ENCODE measurements at regions not wholly inside any gene's neighbourhood (a gene's known extent, or its start where the extent isn't known, plus 50 kb on each side); places are given as distances from the start of the nearest gene placed in this dataset.

GRCh38 chr18:44495151-44495550 is 185.5 kb upstream of the SETBP1 start:
- Histone ChIP-seq H3K27me3 (ENCODE audit: control insufficient read depth in 1 of 2, insufficient read depth in 2 of 2, low read length in 2 of 2) (no peaks in the 10 kb centered on the region), H3K4me3 (ENCODE audit: low read depth in 1 of 2, low read length in 2 of 2) (no peak overlapping the region), H3K9ac (ENCODE audit: low read depth in 1 of 2, low read length in 2 of 2) (no peak overlapping the region), H3K9me3 (ENCODE audit: control insufficient read depth in 1 of 2, low read length in 2 of 2) (no peaks in the 10 kb centered on the region), H3K4me1 (ENCODE audit: control insufficient read depth in 1 of 2, insufficient read depth in 2 of 2, low read length in 2 of 2) (no peaks in the 10 kb centered on the region), H3K27ac (ENCODE audit: low read depth, low read length) (no peak overlapping the region), H3K36me3 (ENCODE audit: control insufficient read depth in 1 of 2, insufficient read depth in 2 of 2, low read length in 2 of 2) (no peaks in the 10 kb centered on the region)

GRCh38 chr18:44497311-44497710 is 183.4 kb upstream of the SETBP1 start:
- no peaks in the 10 kb centered on the region for H3K9me3 ChIP-seq (ENCODE audit: control insufficient read depth in 1 of 2, low read length in 2 of 2)
- H3K27me3 ChIP-seq (ENCODE audit: control insufficient read depth in 1 of 2, insufficient read depth in 2 of 2, low read length in 2 of 2), result no peaks in the 10 kb centered on the region
- H3K36me3 ChIP-seq (ENCODE audit: control insufficient read depth in 1 of 2, insufficient read depth in 2 of 2, low read length in 2 of 2), result no peaks in the 10 kb centered on the region
- H3K27ac ChIP-seq (ENCODE audit: low read depth, low read length), result no peak overlapping the region
- H3K4me3 ChIP-seq (ENCODE audit: low read depth in 1 of 2, low read length in 2 of 2), result no peak overlapping the region
- H3K9ac ChIP-seq (ENCODE audit: low read depth in 1 of 2, low read length in 2 of 2), result no peak overlapping the region
- H3K4me1 ChIP-seq (ENCODE audit: control insufficient read depth in 1 of 2, insufficient read depth in 2 of 2, low read length in 2 of 2), result no peaks in the 10 kb centered on the region

GRCh38 chr18:44497757-44498490 is 182.8 kb upstream of the SETBP1 start:
- Histone ChIP-seq H3K9ac (ENCODE audit: low read depth in 1 of 2, low read length in 2 of 2) (no peak overlapping the region), H3K9me3 (ENCODE audit: control insufficient read depth in 1 of 2, low read length in 2 of 2) (no peaks in the 10 kb centered on the region), H3K4me1 (ENCODE audit: control insufficient read depth in 1 of 2, insufficient read depth in 2 of 2, low read length in 2 of 2) (no peaks in the 10 kb centered on the region), H3K36me3 (ENCODE audit: control insufficient read depth in 1 of 2, insufficient read depth in 2 of 2, low read length in 2 of 2) (no peaks in the 10 kb centered on the region), H3K4me3 (ENCODE audit: low read depth in 1 of 2, low read length in 2 of 2) (no peak overlapping the region), H3K27me3 (ENCODE audit: control insufficient read depth in 1 of 2, insufficient read depth in 2 of 2, low read length in 2 of 2) (no peaks in the 10 kb centered on the region), H3K27ac (ENCODE audit: low read depth, low read length) (no peak overlapping the region)

- Histone ChIP-seq H3K4me3 (ENCODE audit: low read depth in 1 of 2, low read length in 2 of 2) (no peak overlapping the region), H3K9ac (ENCODE audit: low read depth in 1 of 2, low read length in 2 of 2) (no peak overlapping the region), H3K9me3 (ENCODE audit: control insufficient read depth in 1 of 2, low read length in 2 of 2) (no peaks in the 10 kb centered on the region), H3K27me3 (ENCODE audit: control insufficient read depth in 1 of 2, insufficient read depth in 2 of 2, low read length in 2 of 2) (no peaks in the 10 kb centered on the region), H3K4me1 (ENCODE audit: control insufficient read depth in 1 of 2, insufficient read depth in 2 of 2, low read length in 2 of 2) (no peaks in the 10 kb centered on the region), H3K36me3 (ENCODE audit: control insufficient read depth in 1 of 2, insufficient read depth in 2 of 2, low read length in 2 of 2) (no peaks in the 10 kb centered on the region), H3K27ac (ENCODE audit: low read depth, low read length) (no peak overlapping the region)
Observed at GRCh38 chr18:44500808-44501610, 179.7 kb upstream of the SETBP1 start.

- H3K27ac ChIP-seq (ENCODE audit: low read depth, low read length), result no peak overlapping the region
- H3K36me3 ChIP-seq (ENCODE audit: control insufficient read depth in 1 of 2, insufficient read depth in 2 of 2, low read length in 2 of 2), result no peaks in the 10 kb centered on the region
- no peaks in the 10 kb centered on the region for H3K9me3 ChIP-seq (ENCODE audit: control insufficient read depth in 1 of 2, low read length in 2 of 2)
- no peak overlapping the region for H3K4me3 ChIP-seq (ENCODE audit: low read depth in 1 of 2, low read length in 2 of 2)
- no peak overlapping the region for H3K9ac ChIP-seq (ENCODE audit: low read depth in 1 of 2, low read length in 2 of 2)
- no peaks in the 10 kb centered on the region for H3K27me3 ChIP-seq (ENCODE audit: control insufficient read depth in 1 of 2, insufficient read depth in 2 of 2, low read length in 2 of 2)
- H3K4me1 ChIP-seq (ENCODE audit: control insufficient read depth in 1 of 2, insufficient read depth in 2 of 2, low read length in 2 of 2), result no peaks in the 10 kb centered on the region
Observed at GRCh38 chr18:44502221-44502620, 178.5 kb upstream of the SETBP1 start.

GRCh38 chr18:44502790-44503189 is 177.9 kb upstream of the SETBP1 start:
- no peaks in the 10 kb centered on the region for H3K27me3 ChIP-seq (ENCODE audit: control insufficient read depth in 1 of 2, insufficient read depth in 2 of 2, low read length in 2 of 2)
- H3K36me3 ChIP-seq (ENCODE audit: control insufficient read depth in 1 of 2, insufficient read depth in 2 of 2, low read length in 2 of 2), result no peaks in the 10 kb centered on the region
- no peaks in the 10 kb centered on the region for H3K9me3 ChIP-seq (ENCODE audit: control insufficient read depth in 1 of 2, low read length in 2 of 2)
- H3K27ac ChIP-seq (ENCODE audit: low read depth, low read length), result no peak overlapping the region
- H3K4me3 ChIP-seq (ENCODE audit: low read depth in 1 of 2, low read length in 2 of 2), result no peak overlapping the region
- H3K4me1 ChIP-seq (ENCODE audit: control insufficient read depth in 1 of 2, insufficient read depth in 2 of 2, low read length in 2 of 2), result no peaks in the 10 kb centered on the region
- no peak overlapping the region for H3K9ac ChIP-seq (ENCODE audit: low read depth in 1 of 2, low read length in 2 of 2)

- Histone ChIP-seq H3K27me3 (ENCODE audit: control insufficient read depth in 1 of 2, insufficient read depth in 2 of 2, low read length in 2 of 2) (no peaks in the 10 kb centered on the region), H3K36me3 (ENCODE audit: control insufficient read depth in 1 of 2, insufficient read depth in 2 of 2, low read length in 2 of 2) (no peaks in the 10 kb centered on the region), H3K4me1 (ENCODE audit: control insufficient read depth in 1 of 2, insufficient read depth in 2 of 2, low read length in 2 of 2) (no peaks in the 10 kb centered on the region), H3K9me3 (ENCODE audit: control insufficient read depth in 1 of 2, low read length in 2 of 2) (no peaks in the 10 kb centered on the region), H3K27ac (ENCODE audit: low read depth, low read length) (no peak overlapping the region), H3K4me3 (ENCODE audit: low read depth in 1 of 2, low read length in 2 of 2) (no peak overlapping the region), H3K9ac (ENCODE audit: low read depth in 1 of 2, low read length in 2 of 2) (no peak overlapping the region)
Observed at GRCh38 chr18:44503854-44504253, 176.8 kb upstream of the SETBP1 start.

GRCh38 chr18:44507729-44508325 is 172.9 kb upstream of the SETBP1 start:
- Histone ChIP-seq H3K27ac (ENCODE audit: low read depth, low read length) (no peak overlapping the region), H3K4me1 (ENCODE audit: control insufficient read depth in 1 of 2, insufficient read depth in 2 of 2, low read length in 2 of 2) (no peaks in the 10 kb centered on the region)

GRCh38 chr18:44508474-44508873 is 172.2 kb upstream of the SETBP1 start:
- Histone ChIP-seq H3K36me3 (ENCODE audit: control insufficient read depth in 1 of 2, insufficient read depth in 2 of 2, low read length in 2 of 2) (no peaks in the 10 kb centered on the region), H3K9me3 (ENCODE audit: control insufficient read depth in 1 of 2, low read length in 2 of 2) (no peaks in the 10 kb centered on the region), H3K4me3 (ENCODE audit: low read depth in 1 of 2, low read length in 2 of 2) (no peak overlapping the region), H3K27me3 (ENCODE audit: control insufficient read depth in 1 of 2, insufficient read depth in 2 of 2, low read length in 2 of 2) (no peaks in the 10 kb centered on the region), H3K4me1 (ENCODE audit: control insufficient read depth in 1 of 2, insufficient read depth in 2 of 2, low read length in 2 of 2) (no peaks in the 10 kb centered on the region), H3K27ac (ENCODE audit: low read depth, low read length) (no peak overlapping the region), H3K9ac (ENCODE audit: low read depth in 1 of 2, low read length in 2 of 2) (no peak overlapping the region)

More at GRCh38 chr18:44507729-44508325, 172.9 kb upstream of the SETBP1 start:
- H3K4me3 ChIP-seq (ENCODE audit: low read depth in 1 of 2, low read length in 2 of 2), result no peak overlapping the region
- no peak overlapping the region for H3K9ac ChIP-seq (ENCODE audit: low read depth in 1 of 2, low read length in 2 of 2)
- H3K9me3 ChIP-seq (ENCODE audit: control insufficient read depth in 1 of 2, low read length in 2 of 2), result no peaks in the 10 kb centered on the region
- no peaks in the 10 kb centered on the region for H3K36me3 ChIP-seq (ENCODE audit: control insufficient read depth in 1 of 2, insufficient read depth in 2 of 2, low read length in 2 of 2)
- H3K27me3 ChIP-seq (ENCODE audit: control insufficient read depth in 1 of 2, insufficient read depth in 2 of 2, low read length in 2 of 2), result no peaks in the 10 kb centered on the region

GRCh38 chr18:44509048-44509447 is 171.6 kb upstream of the SETBP1 start:
- no peak overlapping the region for H3K27ac ChIP-seq (ENCODE audit: low read depth, low read length)
- no peaks in the 10 kb centered on the region for H3K4me1 ChIP-seq (ENCODE audit: control insufficient read depth in 1 of 2, insufficient read depth in 2 of 2, low read length in 2 of 2)
- no peaks in the 10 kb centered on the region for H3K27me3 ChIP-seq (ENCODE audit: control insufficient read depth in 1 of 2, insufficient read depth in 2 of 2, low read length in 2 of 2)
- no peak overlapping the region for H3K4me3 ChIP-seq (ENCODE audit: low read depth in 1 of 2, low read length in 2 of 2)
- no peaks in the 10 kb centered on the region for H3K9me3 ChIP-seq (ENCODE audit: control insufficient read depth in 1 of 2, low read length in 2 of 2)
- H3K36me3 ChIP-seq (ENCODE audit: control insufficient read depth in 1 of 2, insufficient read depth in 2 of 2, low read length in 2 of 2), result no peaks in the 10 kb centered on the region
- H3K9ac ChIP-seq (ENCODE audit: low read depth in 1 of 2, low read length in 2 of 2), result no peak overlapping the region

Data from duodenal mucosa (tissue), 2 donors.